Lower leg skin (tissue), 3 donors: ENCODE measurements at regions not wholly inside any gene's neighbourhood (a gene's known extent, or its start where the extent isn't known, plus 50 kb on each side); places are given as distances from the start of the nearest gene placed in this dataset.

Experiments
- CTCF ChIP-seq, 3 donors: fragments of 450-650 bp; IDR thresholded peaks; one replicate each; pipeline ENCODE4 v1.5.1; 2016; ENCODE audit warnings: antibody characterized with exemption in 3 of 3, mild to moderate bottlenecking in 3 of 3, moderate library complexity in 2 of 3
- POLR2A ChIP-seq, 2 donors: fragments of 450-650 bp; IDR thresholded peaks; one replicate each; pipeline ENCODE4 v1.6.1; 2016 to 2017; ENCODE audit warnings: antibody characterized with exemption in 2 of 2, mild to moderate bottlenecking in 1 of 2, moderate library complexity in 1 of 2

- TF ChIP-seq CTCF (IDR thresholded peaks at IDR 0.05) = no peak
- no peak for TF ChIP-seq POLR2A (IDR thresholded peaks at IDR 0.05)
Measured at GRCh38 chr16:34802848-34803599, 1343.6 kb downstream of the TP53TG3F start.
